ENCODE measurements at regions not wholly inside any gene's neighbourhood (a gene's known extent, or its start where the extent isn't known, plus 50 kb on each side); places are given as distances from the start of the nearest gene placed in this dataset.

DNA sequence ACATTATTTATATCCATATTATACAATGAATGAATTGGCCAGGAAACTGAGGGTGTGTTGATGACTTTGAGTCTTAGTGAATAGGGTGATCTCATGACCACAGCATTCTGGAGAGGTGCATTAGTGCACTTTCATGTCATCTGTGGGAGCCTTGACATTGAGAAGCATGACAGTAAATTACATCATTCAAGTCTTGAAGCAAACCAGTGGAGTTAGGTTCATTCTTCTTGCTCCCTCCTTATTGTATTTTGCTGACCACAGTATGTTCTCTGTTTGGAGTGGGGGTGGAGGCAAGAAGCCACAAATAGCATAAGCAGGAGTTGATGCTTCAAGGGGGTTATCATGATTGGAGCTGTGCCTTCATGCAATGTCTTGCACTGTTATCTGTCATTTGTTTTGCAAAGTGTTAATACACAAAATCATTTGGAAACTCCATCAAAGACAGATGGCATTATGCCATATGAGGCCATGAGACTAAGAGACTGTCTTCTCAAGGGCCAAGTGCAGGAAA lies 680.2 kb downstream of the NYAP2 start:
- DNase-seq: peak; percentile 41

DNA sequence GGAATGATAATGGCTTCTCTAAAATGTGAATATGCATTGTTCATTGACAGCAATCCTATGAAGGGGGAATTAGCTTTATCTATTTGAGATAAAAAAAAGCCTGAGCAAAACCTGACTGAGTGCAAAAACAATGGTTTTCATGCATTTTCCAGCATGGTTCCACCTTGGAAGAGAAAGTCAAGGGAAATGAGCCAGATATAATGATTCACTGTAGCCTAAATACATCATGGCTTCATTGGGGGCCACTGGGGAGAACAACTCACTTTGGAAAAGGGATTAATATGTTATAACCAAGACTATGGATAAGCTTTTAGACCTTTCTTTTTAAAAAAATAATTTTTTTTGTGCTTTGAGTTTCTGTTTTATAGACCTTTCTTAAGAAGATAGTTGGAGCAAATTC lies 679.7 kb downstream of the NYAP2 start:
- peak; percentile 41 for DNase-seq

GRCh38 chr2:226078666-226079065 lies 679.2 kb downstream of the NYAP2 start:
- DNase-seq: no peak

GRCh38 chr2:226077841-226078240 lies 678.3 kb downstream of the NYAP2 start:
- no peak for DNase-seq

DNA sequence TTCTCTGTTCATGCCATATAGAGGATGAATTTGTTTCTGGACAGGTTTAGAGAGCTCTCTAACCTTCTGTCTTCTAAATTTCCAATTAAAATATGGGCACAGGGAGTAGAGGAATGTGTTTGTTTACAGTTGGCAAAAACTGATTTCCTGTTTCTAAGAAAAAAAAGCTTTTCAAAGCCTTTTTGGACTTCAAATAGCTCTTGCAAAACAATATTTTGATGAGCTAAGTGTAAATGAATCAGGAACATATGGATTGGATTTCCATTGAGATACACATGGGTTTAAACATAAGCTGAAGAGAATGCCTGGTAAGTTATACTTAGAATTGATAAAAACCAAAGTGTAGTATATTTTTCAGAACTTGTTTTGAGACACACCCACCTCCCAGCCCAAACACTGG lies 677.5 kb downstream of the NYAP2 start:
- no peak for DNase-seq

GRCh38 chr2:226076529-226076928 lies 677.0 kb downstream of the NYAP2 start:
- no peak for DNase-seq

DNA sequence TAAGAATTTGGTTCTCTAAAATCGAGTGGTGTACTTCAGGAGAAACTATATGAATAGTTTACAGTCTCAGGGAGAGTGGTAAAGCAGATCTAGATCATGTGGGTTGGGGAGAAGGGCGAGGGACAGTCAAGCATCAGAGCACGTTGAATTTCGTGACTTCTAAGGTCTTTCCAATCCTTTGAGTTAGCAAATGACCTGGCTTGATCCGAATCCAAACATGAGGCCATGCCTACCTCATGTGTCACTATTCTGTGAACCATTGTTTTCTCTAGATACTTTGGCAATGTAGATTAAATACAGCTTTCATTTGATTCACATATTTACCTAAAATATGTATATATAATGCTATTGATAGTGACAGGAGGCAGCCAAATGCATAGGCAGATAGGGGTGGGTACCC lies 674.9 kb downstream of the NYAP2 start:
- DNase-seq: no peak

DNA sequence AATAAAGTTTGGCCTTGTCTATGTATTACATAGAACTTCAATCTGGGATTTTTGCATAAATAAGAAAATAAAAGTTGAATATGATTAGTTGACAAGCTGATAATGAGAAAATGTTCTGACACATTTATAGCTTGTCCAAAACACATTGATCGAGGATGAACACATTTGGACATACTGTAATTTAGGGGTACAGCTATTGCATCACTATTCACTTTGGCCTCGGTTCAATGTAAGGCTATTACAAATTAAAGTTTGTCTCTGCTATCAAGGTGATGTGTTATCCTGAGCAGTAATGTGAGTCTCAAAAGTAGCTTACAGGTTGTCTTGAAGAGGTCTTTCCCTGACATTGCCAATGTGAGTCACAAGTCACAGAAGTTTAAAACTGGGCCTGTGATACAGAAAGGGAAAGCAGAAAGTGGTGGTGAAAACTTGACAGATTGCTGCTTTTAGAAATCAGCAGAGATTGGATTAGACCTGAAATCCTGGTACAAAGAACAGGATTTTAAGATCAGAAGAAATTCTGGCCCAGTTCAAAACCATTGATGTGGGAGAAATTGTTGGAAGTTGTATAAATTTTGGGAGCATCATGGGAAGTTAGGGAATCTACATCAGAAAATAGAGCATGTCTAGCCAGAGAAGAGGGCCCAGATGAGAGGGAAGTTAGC lies 674.1 kb downstream of the NYAP2 start:
- DNase-seq: no peak

DNA sequence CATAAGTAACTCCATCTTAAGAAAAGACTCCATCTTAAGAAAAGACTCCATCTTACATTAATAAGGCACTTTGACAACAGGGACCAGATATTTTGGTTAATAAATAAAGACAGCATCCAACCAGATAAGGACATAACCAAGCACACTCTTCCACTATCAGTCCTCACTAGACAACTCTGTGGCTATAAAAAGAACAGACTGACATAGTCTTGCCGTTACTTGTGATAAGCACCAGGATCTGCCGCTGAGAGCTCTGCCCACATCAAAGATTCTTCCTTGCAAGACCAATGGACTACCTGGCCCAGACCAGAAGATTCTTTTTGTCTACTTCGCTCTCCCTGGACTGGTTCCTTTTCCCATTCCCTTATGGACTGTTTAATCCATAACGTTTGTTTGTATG lies 667.4 kb downstream of the NYAP2 start:
- DNase-seq: no peak

GRCh38 chr2:226066391-226066790 lies 666.9 kb downstream of the NYAP2 start:
- DNase-seq: no peak

GRCh38 chr2:226064932-226065570 lies 665.5 kb downstream of the NYAP2 start:
- DNase-seq: peak; percentile 45

GRCh38 chr2:226063704-226064440 lies 664.4 kb downstream of the NYAP2 start:
- no peak for DNase-seq

DNA sequence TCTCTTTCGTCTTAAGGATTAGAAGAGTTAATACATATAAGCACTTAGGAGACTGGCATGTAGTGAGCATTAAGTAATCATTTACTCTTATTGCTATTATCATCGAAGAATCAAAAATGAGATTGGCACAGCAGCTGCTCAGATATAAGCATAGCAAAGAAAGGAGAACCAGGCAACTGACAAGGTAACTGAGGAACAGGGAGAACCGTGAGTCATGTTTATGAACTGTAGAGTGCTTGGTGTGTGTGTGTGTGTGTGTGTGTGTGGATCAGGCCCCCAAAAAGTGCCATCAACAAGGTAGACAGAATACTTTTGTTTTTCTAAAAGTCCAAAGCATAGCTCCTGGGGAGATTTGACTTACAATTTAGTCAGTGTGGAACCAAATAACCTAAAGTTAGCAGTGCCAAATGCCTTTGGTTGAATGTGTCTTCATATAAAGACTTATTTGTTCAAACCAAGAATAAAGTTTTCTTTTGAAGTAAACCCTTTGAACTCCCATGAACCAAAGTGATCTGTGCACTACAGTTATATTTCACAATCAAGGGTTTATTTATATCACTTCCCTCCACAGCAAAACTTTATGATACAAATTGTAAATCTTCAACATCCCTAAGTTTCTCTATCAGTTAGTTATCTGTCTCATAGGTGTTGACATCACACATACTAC lies 660.6 kb downstream of the NYAP2 start:
- DNase-seq: no peak

DNA sequence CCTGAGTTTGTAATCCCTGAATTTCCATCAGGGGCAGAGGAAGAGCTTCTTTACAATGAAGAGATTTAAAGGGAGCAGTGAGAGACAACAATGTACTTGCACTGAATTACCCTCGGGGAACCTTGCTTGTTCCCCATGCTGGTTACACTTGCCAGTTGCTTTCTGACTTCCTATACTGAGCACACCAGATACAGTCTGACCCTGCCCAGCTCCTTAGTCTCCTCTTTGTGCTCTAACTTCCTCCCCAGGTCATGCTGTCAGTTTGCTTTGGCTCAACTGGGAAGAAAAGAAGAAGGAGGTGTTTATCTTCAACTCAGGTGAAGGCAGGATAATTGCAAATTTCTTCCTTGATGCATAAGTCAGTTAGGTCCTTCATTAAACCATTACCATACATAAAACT lies 658.4 kb downstream of the NYAP2 start:
- no peak for DNase-seq

DNA sequence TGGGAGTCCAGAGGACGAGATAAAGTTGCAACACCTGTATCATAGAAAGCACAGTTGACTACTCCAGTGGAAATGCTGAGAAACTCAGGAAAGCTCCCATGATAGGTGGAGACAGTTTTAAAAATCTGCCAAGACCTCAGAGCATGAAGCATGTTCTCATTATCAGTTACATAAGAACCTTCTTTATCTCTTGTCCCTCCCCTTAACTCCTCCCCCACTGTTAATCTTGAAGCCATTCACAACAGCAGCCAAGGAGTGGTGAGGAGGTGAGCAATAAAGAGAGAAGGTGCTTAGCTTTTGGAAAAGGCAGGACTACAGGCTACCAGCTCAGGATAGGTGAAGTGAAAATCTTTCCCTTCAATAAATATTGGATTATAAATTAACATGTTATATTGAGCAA lies 657.9 kb downstream of the NYAP2 start:
- DNase-seq: no peak

- no peak for DNase-seq
Measured at GRCh38 chr2:226052772-226053416, 653.4 kb downstream of the NYAP2 start.

DNA sequence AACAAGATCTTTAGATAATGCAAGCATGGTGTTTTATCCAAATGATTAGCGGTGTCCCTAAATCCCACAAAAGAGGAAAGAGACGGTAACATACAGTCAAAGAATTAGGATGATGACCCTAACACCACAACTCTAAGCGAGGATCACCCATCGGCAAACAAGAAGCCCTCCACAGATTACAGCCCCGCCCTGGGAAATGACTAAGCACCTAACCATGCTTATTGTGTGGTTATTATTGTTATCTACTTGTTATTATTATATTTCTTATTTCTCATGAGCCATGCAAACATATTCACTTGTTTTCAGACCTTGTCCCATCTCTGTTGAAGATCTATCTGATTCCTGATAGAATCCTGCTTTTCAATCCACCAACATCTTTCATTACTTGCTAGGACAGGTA lies 651.3 kb downstream of the NYAP2 start:
- DNase-seq: no peak

GRCh38 chr2:226048611-226049010 lies 649.1 kb downstream of the NYAP2 start:
- peak; percentile 34 for DNase-seq

DNA sequence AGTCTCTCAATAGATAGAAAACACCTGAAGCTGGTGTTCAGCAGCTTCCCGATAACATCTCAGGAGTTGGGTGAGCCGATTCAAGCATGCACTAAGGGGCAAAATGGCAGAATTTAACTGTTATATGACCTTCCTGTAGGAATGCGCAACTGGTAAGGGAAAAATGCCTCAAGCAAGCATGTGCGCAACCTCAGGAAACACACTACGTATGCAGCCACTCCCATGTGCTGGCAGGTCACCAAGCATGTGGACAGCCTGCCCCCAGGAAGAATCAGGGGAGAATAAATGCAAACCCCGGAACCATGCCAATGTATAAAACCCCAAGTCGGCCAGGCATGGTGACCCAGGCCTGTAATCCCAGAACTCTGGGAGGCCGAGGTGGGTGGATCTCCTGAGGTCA lies 645.6 kb downstream of the NYAP2 start:
- DNase-seq: no peak

DNA sequence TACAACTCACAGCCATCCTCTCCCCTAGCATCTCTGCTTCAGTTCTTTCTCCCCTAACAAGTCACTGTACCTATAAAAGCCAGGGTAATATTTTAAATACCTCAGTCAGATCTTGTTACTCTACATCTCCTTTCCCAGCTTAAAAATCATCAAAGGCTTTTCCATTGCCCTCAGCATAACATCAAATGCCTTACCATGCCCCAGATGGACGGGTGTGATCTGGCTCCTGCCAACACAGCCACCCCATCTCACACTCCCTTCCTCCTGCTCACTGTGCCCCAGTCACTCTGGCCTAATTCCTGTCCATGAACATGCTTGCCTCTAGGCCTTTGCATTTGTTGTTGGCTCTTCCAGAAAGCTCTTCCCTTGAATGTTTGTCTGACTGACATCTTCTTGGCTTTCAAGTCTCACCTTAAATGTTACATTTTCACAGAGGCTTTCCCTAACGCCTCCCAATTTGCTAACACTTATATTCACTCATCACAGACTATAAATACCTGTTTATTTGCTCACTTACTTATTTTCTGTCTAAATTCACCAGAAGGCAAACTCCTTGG lies 640.9 kb downstream of the NYAP2 start:
- no peak for DNase-seq

- DNase-seq: no peak
Measured at GRCh38 chr2:226037526-226037925, 638.0 kb downstream of the NYAP2 start.

Measured in muscle of arm (tissue), 1 donor.